ENCODE measurements at regions not wholly inside any gene's neighbourhood (a gene's known extent, or its start where the extent isn't known, plus 50 kb on each side); places are given as distances from the start of the nearest gene placed in this dataset.

DNA sequence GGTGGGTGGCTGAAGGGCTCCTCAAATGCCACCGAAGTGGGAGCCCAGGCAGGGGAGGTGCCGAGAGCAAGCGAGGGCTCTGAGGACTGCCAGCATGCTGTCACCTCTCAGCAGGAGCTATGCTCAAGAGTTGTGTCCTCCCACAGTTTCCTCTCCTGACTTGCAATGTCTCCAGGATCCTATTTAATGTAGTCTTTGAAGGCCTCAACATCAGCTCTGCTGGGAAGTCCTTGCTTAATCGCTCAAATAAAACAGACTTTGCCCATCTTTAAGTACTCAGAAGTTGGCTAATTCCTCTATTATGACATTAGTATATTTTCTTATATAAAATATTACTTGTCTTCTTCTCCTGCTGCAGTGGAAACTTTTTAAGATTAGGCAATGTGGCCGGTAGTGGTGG lies 154.2 kb upstream of the NRIP1 start (continued):
- TF ChIP-seq, protein P1, sequence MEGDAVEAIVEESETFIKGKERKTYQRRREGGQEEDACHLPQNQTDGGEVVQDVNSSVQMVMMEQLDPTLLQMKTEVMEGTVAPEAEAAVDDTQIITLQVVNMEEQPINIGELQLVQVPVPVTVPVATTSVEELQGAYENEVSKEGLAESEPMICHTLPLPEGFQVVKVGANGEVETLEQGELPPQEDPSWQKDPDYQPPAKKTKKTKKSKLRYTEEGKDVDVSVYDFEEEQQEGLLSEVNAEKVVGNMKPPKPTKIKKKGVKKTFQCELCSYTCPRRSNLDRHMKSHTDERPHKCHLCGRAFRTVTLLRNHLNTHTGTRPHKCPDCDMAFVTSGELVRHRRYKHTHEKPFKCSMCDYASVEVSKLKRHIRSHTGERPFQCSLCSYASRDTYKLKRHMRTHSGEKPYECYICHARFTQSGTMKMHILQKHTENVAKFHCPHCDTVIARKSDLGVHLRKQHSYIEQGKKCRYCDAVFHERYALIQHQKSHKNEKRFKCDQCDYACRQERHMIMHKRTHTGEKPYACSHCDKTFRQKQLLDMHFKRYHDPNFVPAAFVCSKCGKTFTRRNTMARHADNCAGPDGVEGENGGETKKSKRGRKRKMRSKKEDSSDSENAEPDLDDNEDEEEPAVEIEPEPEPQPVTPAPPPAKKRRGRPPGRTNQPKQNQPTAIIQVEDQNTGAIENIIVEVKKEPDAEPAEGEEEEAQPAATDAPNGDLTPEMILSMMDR (conservative IDR thresholded peaks at IDR 0.05; ENCODE audit: low read depth in 2 of 2) = no peak
- TF ChIP-seq ZNF331 (CRISPR knock-in tag; IDR thresholded peaks at IDR 0.05; ENCODE audit: low read depth) (no peak), STAT1 (IDR thresholded peaks at IDR 0.05; ENCODE audit: unreplicated experiment) (no peak), JUNB (IDR thresholded peaks at IDR 0.05; ENCODE audit: unreplicated experiment) (no peak)
- TF ChIP-seq, protein P2, sequence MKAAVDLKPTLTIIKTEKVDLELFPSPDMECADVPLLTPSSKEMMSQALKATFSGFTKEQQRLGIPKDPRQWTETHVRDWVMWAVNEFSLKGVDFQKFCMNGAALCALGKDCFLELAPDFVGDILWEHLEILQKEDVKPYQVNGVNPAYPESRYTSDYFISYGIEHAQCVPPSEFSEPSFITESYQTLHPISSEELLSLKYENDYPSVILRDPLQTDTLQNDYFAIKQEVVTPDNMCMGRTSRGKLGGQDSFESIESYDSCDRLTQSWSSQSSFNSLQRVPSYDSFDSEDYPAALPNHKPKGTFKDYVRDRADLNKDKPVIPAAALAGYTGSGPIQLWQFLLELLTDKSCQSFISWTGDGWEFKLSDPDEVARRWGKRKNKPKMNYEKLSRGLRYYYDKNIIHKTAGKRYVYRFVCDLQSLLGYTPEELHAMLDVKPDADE (IDR thresholded peaks at IDR 0.05) = no peak

DNA sequence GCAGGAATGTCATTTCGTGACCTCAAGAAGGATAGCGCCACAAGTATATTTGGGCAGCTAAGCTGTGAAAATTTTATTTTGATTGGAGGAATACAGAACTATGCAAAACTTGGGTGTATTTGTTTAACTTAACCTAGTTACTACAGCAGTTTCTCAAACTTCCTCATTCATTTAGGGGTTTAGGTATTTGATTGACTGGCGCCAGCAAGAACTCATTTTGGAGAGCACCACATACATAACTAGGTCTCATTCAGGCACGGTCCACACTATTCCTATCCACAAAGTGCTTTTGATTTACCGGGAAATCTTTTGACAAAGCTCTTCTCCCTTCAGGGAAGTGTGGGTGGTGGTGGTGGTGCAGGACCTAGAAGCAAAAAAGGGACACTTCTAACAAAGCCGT lies 155.1 kb upstream of the NRIP1 start:
- Mint-ChIP-seq H3K27me3 (ENCODE audit: insufficient read depth, low read depth, poor library complexity) (peaks cover 13% of the 10 kb centered on the region), H3K4me1 (peaks cover 30% of the 10 kb centered on the region), H3K36me3 (ENCODE audit: low read depth) (no peaks in the 10 kb centered on the region), H3K27ac (no peak overlapping the region), H3K4me3 (no peak overlapping the region), H3K9me3 (no peaks in the 10 kb centered on the region)
- no peak overlapping the region for H3K27ac ChIP-seq (ENCODE audit: low read depth)
- no peak for DNase-seq (ENCODE audit: low spot score)
- no peak overlapping the region for H2AFZ ChIP-seq
- 0 out of 2 replicates have a peak, but pooled peaks cover 2% of the 10 kb centered on the region for H4K20me1 ChIP-seq (replicated peaks; ENCODE audit: insufficient read depth)
- ATAC-seq = no peak
- no peaks in the 10 kb centered on the region for H3K9me2 ChIP-seq (ENCODE audit: insufficient read depth)
- no peaks in the 10 kb centered on the region for H3F3A ChIP-seq (replicated peaks; ENCODE audit: low read depth)
- peaks cover 20% of the 10 kb centered on the region for H3K4me1 ChIP-seq (ENCODE audit: insufficient read depth)
- H3K36me3 ChIP-seq (ENCODE audit: insufficient read depth) = no peaks in the 10 kb centered on the region
- no peak overlapping the region for H3K4me2 ChIP-seq
- peaks cover 20% of the 10 kb centered on the region for H3K27me3 ChIP-seq (ENCODE audit: insufficient read depth)
- H3K79me2 ChIP-seq (replicated peaks; ENCODE audit: insufficient read depth) = no peaks in the 10 kb centered on the region
- H3K4me3 ChIP-seq = no peak overlapping the region
- TF ChIP-seq JUNB (IDR thresholded peaks at IDR 0.05; ENCODE audit: unreplicated experiment) = no peak
- TF ChIP-seq EZH2 (IDR thresholded peaks at IDR 0.05; ENCODE audit: low read depth, unreplicated experiment) = no peak
- TF ChIP-seq, protein P3, sequence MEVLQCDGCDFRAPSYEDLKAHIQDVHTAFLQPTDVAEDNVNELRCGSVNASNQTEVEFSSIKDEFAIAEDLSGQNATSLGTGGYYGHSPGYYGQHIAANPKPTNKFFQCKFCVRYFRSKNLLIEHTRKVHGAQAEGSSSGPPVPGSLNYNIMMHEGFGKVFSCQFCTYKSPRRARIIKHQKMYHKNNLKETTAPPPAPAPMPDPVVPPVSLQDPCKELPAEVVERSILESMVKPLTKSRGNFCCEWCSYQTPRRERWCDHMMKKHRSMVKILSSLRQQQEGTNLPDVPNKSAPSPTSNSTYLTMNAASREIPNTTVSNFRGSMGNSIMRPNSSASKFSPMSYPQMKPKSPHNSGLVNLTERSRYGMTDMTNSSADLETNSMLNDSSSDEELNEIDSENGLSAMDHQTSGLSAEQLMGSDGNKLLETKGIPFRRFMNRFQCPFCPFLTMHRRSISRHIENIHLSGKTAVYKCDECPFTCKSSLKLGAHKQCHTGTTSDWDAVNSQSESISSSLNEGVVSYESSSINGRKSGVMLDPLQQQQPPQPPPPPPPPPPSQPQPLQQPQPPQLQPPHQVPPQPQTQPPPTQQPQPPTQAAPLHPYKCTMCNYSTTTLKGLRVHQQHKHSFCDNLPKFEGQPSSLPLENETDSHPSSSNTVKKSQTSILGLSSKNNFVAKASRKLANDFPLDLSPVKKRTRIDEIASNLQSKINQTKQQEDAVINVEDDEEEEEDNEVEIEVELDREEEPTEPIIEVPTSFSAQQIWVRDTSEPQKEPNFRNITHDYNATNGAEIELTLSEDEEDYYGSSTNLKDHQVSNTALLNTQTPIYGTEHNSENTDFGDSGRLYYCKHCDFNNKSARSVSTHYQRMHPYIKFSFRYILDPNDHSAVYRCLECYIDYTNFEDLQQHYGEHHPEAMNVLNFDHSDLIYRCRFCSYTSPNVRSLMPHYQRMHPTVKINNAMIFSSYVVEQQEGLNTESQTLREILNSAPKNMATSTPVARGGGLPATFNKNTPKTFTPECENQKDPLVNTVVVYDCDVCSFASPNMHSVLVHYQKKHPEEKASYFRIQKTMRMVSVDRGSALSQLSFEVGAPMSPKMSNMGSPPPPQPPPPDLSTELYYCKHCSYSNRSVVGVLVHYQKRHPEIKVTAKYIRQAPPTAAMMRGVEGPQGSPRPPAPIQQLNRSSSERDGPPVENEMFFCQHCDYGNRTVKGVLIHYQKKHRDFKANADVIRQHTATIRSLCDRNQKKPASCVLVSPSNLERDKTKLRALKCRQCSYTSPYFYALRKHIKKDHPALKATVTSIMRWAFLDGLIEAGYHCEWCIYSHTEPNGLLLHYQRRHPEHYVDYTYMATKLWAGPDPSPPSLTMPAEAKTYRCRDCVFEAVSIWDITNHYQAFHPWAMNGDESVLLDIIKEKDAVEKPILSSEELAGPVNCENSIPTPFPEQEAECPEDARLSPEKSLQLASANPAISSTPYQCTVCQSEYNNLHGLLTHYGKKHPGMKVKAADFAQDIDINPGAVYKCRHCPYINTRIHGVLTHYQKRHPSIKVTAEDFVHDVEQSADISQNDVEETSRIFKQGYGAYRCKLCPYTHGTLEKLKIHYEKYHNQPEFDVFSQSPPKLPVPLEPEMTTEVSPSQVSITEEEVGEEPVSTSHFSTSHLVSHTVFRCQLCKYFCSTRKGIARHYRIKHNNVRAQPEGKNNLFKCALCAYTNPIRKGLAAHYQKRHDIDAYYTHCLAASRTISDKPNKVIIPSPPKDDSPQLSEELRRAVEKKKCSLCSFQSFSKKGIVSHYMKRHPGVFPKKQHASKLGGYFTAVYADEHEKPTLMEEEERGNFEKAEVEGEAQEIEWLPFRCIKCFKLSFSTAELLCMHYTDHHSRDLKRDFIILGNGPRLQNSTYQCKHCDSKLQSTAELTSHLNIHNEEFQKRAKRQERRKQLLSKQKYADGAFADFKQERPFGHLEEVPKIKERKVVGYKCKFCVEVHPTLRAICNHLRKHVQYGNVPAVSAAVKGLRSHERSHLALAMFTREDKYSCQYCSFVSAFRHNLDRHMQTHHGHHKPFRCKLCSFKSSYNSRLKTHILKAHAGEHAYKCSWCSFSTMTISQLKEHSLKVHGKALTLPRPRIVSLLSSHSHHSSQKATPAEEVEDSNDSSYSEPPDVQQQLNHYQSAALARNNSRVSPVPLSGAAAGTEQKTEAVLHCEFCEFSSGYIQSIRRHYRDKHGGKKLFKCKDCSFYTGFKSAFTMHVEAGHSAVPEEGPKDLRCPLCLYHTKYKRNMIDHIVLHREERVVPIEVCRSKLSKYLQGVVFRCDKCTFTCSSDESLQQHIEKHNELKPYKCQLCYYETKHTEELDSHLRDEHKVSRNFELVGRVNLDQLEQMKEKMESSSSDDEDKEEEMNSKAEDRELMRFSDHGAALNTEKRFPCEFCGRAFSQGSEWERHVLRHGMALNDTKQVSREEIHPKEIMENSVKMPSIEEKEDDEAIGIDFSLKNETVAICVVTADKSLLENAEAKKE (CRISPR knock-in tag; IDR thresholded peaks at IDR 0.05) = no peak
- no peak for TF ChIP-seq NANOG (IDR thresholded peaks at IDR 0.05; ENCODE audit: borderline replicate concordance)
- TF ChIP-seq, protein P2 (IDR thresholded peaks at IDR 0.05) = no peak
- TF ChIP-seq CREB1 (CRISPR knock-in tag; IDR thresholded peaks at IDR 0.05; ENCODE audit: low read depth) = no peak
- no peak for TF ChIP-seq ZNF331 (CRISPR knock-in tag; IDR thresholded peaks at IDR 0.05; ENCODE audit: low read depth)
- TF ChIP-seq, protein P4, sequence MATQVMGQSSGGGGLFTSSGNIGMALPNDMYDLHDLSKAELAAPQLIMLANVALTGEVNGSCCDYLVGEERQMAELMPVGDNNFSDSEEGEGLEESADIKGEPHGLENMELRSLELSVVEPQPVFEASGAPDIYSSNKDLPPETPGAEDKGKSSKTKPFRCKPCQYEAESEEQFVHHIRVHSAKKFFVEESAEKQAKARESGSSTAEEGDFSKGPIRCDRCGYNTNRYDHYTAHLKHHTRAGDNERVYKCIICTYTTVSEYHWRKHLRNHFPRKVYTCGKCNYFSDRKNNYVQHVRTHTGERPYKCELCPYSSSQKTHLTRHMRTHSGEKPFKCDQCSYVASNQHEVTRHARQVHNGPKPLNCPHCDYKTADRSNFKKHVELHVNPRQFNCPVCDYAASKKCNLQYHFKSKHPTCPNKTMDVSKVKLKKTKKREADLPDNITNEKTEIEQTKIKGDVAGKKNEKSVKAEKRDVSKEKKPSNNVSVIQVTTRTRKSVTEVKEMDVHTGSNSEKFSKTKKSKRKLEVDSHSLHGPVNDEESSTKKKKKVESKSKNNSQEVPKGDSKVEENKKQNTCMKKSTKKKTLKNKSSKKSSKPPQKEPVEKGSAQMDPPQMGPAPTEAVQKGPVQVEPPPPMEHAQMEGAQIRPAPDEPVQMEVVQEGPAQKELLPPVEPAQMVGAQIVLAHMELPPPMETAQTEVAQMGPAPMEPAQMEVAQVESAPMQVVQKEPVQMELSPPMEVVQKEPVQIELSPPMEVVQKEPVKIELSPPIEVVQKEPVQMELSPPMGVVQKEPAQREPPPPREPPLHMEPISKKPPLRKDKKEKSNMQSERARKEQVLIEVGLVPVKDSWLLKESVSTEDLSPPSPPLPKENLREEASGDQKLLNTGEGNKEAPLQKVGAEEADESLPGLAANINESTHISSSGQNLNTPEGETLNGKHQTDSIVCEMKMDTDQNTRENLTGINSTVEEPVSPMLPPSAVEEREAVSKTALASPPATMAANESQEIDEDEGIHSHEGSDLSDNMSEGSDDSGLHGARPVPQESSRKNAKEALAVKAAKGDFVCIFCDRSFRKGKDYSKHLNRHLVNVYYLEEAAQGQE (IDR thresholded peaks at IDR 0.05; ENCODE audit: unreplicated experiment) = no peak
- no peak for TF ChIP-seq EZH2phosphoT487 (IDR thresholded peaks at IDR 0.05; ENCODE audit: unreplicated experiment)
- TF ChIP-seq STAT1 (IDR thresholded peaks at IDR 0.05; ENCODE audit: unreplicated experiment) = no peak

All from GM23338 (cell line).